NCI-H2081 treated with DMSO at 0.1 percent for 48 hours (cell line): ENCODE measurements at regions not wholly inside any gene's neighbourhood (a gene's known extent, or its start where the extent isn't known, plus 50 kb on each side); places are given as distances from the start of the nearest gene placed in this dataset.
"Not testable (repeated sequence)": the region's sequence is repeated elsewhere in the genome, so short reads cannot be mapped to it uniquely, and the experiment has no call there.

Experiments used
- DNase-seq: peaks from one replicate; lab custom pipeline; 2025; lab: John Stamatoyannopoulos, UW

DNA sequence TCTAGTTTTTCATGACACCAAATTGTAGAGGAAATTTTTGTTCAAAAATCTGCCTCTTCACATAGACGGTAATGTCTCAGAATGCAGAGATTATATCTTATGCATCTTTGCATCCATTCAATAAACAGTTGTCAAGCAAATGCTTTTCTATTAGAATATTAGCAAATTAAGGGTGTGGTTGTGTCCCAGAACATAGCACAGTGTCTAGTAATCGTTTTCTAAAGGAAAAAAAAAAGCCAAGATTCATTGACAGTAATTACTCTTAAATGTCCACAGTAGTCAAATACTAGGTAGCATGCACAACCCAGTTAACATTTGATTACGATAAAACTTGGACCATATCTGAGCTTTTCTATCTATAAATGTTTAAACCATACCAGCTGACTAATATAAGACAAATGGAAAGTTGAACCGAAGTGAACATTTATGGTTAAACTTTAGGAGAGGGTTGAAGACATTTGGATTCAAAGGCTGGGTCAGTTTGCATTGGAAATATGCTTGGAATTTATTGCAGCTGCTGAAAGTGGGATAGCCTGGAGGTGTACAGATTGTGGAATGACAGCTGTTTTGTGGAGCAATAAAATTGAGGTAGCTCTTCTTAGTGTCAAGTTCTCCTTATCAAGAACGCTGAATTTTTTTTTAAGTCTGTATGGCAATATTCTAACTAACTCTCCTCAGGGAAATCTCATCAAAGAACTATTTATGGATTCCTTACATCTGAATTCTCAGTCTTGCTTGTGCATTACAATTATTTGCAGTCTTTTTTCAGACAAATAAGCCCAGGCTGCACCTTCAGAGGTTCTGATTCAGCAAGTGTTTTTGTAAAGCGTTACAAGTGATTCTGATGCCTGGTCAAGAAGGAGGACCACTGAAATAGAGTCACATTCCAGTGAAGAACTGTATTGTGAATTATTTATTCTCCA lies 66.7 kb upstream of the ATP2B1 start:
- no peak for DNase-seq

DNA sequence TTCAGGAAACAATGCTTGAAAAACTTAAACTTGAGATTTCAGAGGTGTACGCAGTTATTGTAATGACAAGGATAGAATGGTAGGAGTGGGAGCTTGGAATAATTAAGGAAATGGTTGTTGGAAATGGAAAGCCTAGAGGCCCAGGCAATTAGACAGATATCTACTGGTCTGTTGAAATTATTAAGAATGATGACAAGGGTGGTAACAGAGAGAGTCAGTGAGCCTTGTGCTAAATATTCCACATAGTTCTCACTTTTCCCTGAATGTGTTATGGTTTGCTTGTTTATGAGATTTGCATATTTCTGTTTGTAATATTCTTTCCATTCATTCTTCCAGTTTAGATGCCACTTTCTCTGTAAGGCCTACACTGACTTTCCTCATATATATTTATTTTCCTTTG lies 66.0 kb upstream of the ATP2B1 start:
- DNase-seq = no peak

DNA sequence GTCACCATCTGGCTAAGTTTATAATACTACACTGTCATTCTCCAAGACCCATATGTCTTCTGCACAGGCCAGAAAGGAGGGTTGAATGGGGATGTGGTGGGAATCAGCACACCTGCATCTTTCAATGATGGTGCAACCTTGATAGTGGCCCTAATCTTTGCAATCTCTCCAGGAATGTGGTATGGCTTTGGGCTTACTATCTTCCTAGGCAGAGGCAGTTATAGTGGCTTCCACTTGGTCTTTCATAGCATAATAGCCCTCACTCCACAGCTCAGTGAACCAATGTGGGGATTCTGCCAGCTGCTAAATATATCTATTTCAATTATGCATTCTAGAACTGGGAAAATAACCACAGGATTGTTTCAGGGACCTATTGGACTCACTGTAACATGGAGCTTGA lies 61.8 kb upstream of the ATP2B1 start:
- DNase-seq = no peak

DNA sequence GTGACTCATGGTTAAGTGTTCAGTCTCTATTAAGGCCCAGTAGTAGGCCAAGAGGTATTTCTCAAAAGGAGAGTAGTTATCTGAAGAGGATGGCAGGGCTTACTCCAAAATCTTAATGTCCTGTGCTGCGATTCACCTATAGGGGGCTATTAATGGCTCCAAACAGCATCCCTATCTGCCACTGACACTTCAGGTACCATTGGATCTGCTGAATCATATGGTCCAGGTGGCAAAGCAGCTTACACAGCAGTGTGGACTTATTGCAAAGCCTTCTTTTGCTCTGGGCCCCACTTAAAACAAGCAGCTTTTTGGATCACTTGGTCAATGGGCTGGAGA lies 60.8 kb upstream of the ATP2B1 start:
- DNase-seq = no peak

DNA sequence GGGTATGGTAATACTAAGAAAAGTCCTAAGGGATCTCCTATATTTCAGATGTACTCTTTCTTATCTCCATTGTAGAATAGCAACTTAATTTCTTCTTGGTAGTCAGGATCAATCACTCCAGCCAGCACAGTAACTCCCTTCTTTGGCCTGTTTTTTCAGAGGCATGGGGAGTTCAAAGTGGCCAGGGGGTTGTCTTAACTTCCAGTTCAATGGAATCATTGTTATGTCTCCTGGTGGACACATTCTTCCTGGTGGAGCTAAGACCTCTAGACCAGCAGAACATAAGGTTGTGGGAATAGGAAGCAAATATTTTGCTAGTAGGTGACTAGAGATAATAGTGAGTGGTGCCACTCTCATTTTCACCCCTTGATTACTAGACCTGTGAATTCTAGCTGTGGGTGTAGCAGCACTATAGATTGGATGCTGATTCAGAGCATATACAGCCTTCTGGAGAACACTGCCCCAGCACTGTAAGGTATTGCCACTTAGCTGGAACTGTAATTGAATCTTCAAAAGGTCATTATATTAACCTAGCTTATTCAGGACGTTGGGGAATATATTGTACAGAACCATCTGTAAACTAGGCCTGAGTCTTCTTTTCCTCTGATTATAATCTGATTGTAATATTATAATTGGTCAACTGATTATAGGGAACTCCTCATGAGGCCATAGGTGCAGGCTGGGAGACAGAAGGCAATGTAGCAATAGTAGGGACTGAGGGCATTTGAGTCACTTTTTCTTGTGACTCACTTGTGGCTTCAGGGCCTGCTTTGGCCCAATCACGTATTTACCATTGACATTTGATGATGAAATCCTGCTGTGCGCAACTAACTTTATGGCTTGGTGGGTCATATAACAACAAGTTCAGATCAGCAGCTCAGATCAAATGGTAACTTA lies 60.2 kb upstream of the ATP2B1 start:
- DNase-seq = no peak

DNA sequence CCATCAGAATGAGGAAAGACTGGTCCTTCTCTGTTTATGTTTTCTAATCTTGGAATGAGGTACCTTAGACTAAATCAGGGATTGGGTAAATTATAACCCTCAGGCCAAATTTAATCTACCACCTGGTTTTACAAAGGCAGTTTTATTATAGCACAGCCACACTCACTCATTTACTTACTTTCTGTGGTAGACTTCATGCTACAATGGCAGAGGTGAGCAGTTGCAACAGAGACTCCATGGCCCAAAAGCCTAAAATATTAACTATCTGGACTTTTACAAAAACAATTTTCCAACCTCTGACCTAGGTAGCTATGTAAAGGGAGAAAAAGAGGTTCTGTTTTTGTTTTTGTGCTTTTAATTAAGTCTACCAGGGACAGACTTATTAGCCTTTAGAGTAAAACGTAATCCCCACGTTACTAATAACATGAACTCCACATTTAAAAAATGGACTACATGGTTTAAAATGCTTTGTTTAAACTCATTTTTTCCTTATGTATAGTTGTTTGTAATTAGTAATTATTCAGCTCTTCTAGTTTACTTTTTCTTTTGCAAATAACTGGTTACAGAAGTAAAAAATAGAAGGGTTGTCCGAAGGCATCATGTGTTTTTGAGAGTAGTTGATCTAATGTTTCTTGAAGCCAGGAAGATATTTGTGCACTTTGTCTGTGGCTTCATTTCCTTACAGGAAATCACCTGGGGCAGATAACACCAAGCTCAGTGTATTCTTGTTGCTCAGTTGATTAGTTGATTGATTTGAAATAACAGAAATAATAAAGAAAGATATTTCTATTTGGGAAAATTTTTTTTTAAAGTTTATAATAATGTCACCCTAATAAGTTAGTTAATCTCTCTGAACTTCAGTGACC lies 57.6 kb upstream of the ATP2B1 start:
- DNase-seq = no peak

DNA sequence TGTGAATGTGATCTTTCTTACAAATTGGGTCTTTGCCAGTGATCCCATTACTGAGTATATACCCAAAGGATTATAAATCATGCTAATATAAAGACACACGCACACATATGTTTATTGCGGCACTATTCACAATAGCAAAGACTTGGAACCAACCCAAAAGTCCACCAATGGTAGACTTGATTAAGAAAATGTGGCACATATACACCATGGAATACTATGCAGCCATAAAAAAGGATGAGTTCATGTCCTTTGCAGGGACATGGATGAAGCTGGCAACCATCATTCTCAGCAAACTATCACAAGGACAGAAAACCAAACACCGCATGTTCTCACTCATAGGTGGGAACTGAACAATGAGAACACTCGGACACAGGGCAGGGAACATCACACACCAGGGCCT lies 55.5 kb upstream of the ATP2B1 start:
- not testable (repeated sequence) for DNase-seq

DNA sequence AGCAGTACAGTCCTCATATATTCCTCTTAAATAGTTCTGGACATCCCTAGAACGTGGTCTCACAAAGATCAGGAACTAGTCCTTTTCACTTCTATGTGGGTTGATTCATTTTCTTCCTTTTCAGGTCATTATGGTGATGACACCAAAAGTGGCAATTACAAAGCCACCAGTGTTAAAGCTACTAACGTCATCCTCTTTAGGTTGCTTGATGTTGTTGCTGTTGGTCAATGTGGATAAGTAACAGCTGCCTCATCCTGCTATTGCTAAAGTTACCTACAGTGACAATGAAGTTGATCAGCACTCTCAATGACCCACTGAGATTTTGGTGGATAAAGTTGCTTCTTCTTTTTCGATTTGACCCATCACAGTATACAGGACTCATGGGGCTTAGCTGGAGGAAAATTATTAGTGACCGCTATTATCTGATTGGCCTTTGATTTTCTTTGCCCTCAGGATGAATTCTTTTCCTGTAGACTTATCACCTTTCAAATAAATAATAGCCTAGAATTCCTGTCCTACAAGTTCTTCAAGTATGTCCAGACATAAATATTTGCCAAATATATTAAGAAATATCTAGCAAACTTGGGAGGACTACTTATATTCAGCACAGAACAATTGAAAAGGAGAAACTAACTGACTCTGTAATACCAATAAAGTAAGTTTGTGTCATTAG lies 54.0 kb upstream of the ATP2B1 start:
- DNase-seq = no peak

DNA sequence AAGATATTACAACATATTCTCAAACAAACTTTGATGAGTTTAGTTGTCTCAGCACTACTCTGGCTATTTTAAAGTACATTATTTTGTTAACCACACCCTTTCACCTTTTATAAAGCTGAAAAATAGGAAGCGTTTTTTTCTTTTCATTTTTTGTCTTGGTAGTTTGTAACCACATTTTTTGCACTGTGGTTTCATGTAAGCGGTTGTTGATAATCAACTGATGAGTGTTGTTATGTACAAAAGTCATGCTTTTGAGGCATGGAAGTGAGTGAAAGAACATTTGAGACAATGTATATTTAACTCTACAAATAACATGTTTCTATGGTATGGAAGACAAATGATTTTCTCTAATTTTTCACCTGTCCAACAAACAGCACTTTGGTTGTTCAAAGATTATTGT lies 52.1 kb upstream of the ATP2B1 start:
- DNase-seq = no peak
